ENCODE measurements at regions not wholly inside any gene's neighbourhood (a gene's known extent, or its start where the extent isn't known, plus 50 kb on each side); places are given as distances from the start of the nearest gene placed in this dataset.

DNA sequence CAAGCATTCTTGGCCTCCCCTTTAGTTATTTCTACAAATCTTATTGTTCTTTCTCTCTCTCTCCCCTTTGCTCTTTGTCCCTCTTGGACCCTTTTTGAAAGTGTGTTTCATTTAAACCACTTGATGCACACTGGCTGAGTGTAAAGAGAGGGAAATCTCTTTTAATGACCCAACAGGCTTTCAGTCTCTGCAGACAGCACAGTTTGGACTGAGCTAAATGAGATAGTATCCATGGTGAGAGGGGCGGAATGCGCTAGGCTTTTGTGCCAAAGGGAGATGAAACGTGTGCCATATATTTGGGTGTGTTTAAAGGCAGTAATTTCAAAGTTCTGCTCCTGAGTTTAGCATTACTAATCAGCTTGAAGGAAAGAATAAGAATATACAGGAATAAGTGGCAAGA lies 184.9 kb downstream of the PCSK1 start:
- TF ChIP-seq RFX5 (IDR thresholded peaks at IDR 0.05; ENCODE audit: low read length) = no peak
- TF ChIP-seq GATA2 (CRISPR knock-in tag; IDR thresholded peaks at IDR 0.05) = no peak
- no peak for TF ChIP-seq EP300 (IDR thresholded peaks at IDR 0.05; ENCODE audit: borderline replicate concordance in 1 of 2, low read depth in 1 of 2, low read length in 1 of 2)
- TF ChIP-seq TAF1 (IDR thresholded peaks at IDR 0.05; ENCODE audit: borderline replicate concordance, low read depth, low read length) = no peak

Data from SK-N-SH (cell line).